GM18511 (cell line): ENCODE measurements at regions not wholly inside any gene's neighbourhood (a gene's known extent, or its start where the extent isn't known, plus 50 kb on each side); places are given as distances from the start of the nearest gene placed in this dataset.

Source experiments
- ATAC-seq: cut with Tn5 transposase; IDR thresholded peaks from one replicate; pipeline ENCODE4 v1.9.1; 2021; ENCODE audit warnings: mild to moderate bottlenecking, moderate library complexity; ENCODE audit not compliant: unreplicated experiment

- ATAC-seq, result no peak
These were observed 240.8 kb downstream of the NHLRC3 start for GRCh38 chr13:39279077-39279476.

GRCh38 chr13:39281539-39282150 lies 243.4 kb downstream of the NHLRC3 start:
- no peak for ATAC-seq

- ATAC-seq, result peak; percentile 98
These were observed 244.2 kb downstream of the NHLRC3 start for GRCh38 chr13:39282400-39282972.

GRCh38 chr13:39283072-39283471 lies 244.8 kb downstream of the NHLRC3 start:
- ATAC-seq, result peak; percentile 60

- ATAC-seq, result no peak
These were observed 246.6 kb downstream of the NHLRC3 start for GRCh38 chr13:39284801-39285388.
